HepG2 (cell line): ENCODE measurements at regions not wholly inside any gene's neighbourhood (a gene's known extent, or its start where the extent isn't known, plus 50 kb on each side); places are given as distances from the start of the nearest gene placed in this dataset.

Experiments used
- CBFB ChIP-seq: sonication (generic); formaldehyde crosslinking; IDR thresholded peaks from 2 replicates; pipeline ENCODE4 v1.4.0; 2020; ENCODE audit warnings: missing genetic modification reagents
- HDAC2 ChIP-seq: sonication (generic); formaldehyde crosslinking; IDR thresholded peaks from 2 replicates; pipeline ENCODE4 v1.4.0; 2020; ENCODE audit warnings: missing genetic modification reagents
- HMG20B ChIP-seq: conservative IDR thresholded peaks from 2 replicates; pipeline ENCODE4 v1.6.1; 2016; ENCODE audit warnings: missing genetic modification reagents, missing compliant biosample characterization
- KDM3A ChIP-seq: IDR thresholded peaks from 2 replicates; pipeline ENCODE4 v1.6.1; 2018; ENCODE audit warnings: low read depth, missing compliant biosample characterization
- KLF11 ChIP-seq: IDR thresholded peaks from 2 replicates; pipeline ENCODE4 v1.6.1; 2016; ENCODE audit warnings: missing compliant biosample characterization
- NFKB2 ChIP-seq: sonication (generic); formaldehyde crosslinking; IDR thresholded peaks from 2 replicates; pipeline ENCODE4 v1.4.0; 2020; ENCODE audit warnings: missing genetic modification reagents, borderline replicate concordance
- POLR2A ChIP-seq, 2 experiments: IDR thresholded peaks; 2 replicates each; pipeline ENCODE4 v1.6.1; 2011; ENCODE audit warnings: low read depth in 2 of 2, low read length in 2 of 2, mild to moderate bottlenecking in 1 of 2, moderate library complexity in 1 of 2; ENCODE audit not compliant: insufficient read depth in 1 of 2
- RELA ChIP-seq: sonication (generic); formaldehyde crosslinking; IDR thresholded peaks from 2 replicates; pipeline ENCODE4 v1.4.0; 2020; ENCODE audit warnings: missing genetic modification reagents
- ZNF296 ChIP-seq: sonication (generic); formaldehyde crosslinking; conservative IDR thresholded peaks from 2 replicates; pipeline ENCODE4 v1.5.0; 2020; ENCODE audit warnings: mild to moderate bottlenecking, missing genetic modification reagents
- ZNF720 ChIP-seq: sonication (generic); formaldehyde crosslinking; IDR thresholded peaks from 2 replicates; pipeline ENCODE4 v1.4.0; 2020; ENCODE audit warnings: missing genetic modification reagents
- TF ChIP-seq, protein P1 (sequence below), 2 experiments: IDR thresholded peaks; 2 replicates each; pipeline ENCODE4 v1.6.1; 2011 to 2012; ENCODE audit warnings: low read length in 2 of 2, borderline replicate concordance in 1 of 2, low read depth in 1 of 2, mild to moderate bottlenecking in 1 of 2, moderate library complexity in 1 of 2
- TF ChIP-seq, protein P2 (sequence below): sonication (generic); formaldehyde crosslinking; IDR thresholded peaks from 2 replicates; pipeline ENCODE4 v1.5.0; 2020; ENCODE audit warnings: mild to moderate bottlenecking, missing genetic modification reagents
- TF ChIP-seq, protein P3 (sequence below): sonication (generic); formaldehyde crosslinking; IDR thresholded peaks from 2 replicates; pipeline ENCODE4 v1.4.0; 2020; ENCODE audit warnings: mild to moderate bottlenecking, missing genetic modification reagents
- TF ChIP-seq, protein P4 (sequence below): IDR thresholded peaks from 2 replicates; pipeline ENCODE4 v1.6.1; 2016
- TF ChIP-seq, protein P5 (sequence below): IDR thresholded peaks from 2 replicates; pipeline ENCODE4 v1.6.1; 2016

DNA sequence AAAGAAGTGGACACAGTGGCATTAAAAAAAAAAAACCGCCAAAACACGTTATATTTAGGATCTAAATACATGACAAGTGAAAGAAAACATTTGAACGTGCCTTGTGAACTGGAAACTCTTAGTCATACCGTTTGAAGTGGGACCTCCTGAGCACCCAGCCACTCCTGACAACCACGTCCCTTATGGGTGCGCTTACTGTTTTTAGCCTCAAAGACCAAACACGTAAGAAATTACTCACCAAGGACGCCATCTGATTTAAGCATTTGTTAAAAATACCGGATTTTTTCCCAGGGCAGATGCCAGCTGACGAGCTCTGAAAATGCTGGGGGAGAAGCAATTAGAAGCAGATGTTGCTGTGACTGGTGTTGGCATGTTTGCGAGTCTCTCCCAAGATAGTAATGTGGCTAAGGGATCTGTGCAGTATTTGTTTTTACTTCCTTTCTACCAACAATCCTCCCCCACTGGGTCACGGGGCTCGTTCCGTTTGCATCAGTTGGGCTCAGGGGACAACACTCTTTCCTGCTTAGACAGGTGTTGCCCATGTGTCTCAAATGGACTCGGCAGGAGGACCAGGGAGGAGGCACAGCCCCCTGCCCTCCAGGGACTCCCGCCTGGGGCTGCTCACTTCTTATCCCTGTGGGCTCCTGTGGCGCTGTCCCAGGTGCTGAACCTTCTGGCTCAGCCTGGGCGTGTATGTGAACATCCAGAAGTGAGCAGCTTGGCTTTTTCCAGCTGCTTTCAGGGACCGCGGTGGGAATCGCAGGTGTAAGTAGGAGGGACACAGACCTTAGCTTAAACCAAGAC is 101.0 kb downstream of the BEGAIN start (continued):
- TF ChIP-seq, protein P1, sequence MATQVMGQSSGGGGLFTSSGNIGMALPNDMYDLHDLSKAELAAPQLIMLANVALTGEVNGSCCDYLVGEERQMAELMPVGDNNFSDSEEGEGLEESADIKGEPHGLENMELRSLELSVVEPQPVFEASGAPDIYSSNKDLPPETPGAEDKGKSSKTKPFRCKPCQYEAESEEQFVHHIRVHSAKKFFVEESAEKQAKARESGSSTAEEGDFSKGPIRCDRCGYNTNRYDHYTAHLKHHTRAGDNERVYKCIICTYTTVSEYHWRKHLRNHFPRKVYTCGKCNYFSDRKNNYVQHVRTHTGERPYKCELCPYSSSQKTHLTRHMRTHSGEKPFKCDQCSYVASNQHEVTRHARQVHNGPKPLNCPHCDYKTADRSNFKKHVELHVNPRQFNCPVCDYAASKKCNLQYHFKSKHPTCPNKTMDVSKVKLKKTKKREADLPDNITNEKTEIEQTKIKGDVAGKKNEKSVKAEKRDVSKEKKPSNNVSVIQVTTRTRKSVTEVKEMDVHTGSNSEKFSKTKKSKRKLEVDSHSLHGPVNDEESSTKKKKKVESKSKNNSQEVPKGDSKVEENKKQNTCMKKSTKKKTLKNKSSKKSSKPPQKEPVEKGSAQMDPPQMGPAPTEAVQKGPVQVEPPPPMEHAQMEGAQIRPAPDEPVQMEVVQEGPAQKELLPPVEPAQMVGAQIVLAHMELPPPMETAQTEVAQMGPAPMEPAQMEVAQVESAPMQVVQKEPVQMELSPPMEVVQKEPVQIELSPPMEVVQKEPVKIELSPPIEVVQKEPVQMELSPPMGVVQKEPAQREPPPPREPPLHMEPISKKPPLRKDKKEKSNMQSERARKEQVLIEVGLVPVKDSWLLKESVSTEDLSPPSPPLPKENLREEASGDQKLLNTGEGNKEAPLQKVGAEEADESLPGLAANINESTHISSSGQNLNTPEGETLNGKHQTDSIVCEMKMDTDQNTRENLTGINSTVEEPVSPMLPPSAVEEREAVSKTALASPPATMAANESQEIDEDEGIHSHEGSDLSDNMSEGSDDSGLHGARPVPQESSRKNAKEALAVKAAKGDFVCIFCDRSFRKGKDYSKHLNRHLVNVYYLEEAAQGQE (IDR thresholded peaks at IDR 0.05; ENCODE audit: borderline replicate concordance in 1 of 2, low read depth in 1 of 2, low read length in 2 of 2) = peak; percentile 99
- TF ChIP-seq, protein P2, sequence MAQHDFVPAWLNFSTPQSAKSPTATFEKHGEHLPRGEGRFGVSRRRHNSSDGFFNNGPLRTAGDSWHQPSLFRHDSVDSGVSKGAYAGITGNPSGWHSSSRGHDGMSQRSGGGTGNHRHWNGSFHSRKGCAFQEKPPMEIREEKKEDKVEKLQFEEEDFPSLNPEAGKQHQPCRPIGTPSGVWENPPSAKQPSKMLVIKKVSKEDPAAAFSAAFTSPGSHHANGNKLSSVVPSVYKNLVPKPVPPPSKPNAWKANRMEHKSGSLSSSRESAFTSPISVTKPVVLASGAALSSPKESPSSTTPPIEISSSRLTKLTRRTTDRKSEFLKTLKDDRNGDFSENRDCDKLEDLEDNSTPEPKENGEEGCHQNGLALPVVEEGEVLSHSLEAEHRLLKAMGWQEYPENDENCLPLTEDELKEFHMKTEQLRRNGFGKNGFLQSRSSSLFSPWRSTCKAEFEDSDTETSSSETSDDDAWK = no peak
- TF ChIP-seq ZNF296 (CRISPR knock-in tag) (no peak), KDM3A (CRISPR knock-in tag) (no peak), CBFB (CRISPR knock-in tag) (0 out of 2 replicates have a peak, but pooled peaks have one; percentile 24), KLF11 (CRISPR knock-in tag) (peak; percentile 77; the same call in 1 of the 2 replicates), HMG20B (CRISPR knock-in tag) (0 out of 2 replicates have a peak, but pooled peaks have one; percentile 41), RELA (CRISPR knock-in tag) (0 out of 2 replicates have a peak, but pooled peaks have one; percentile 43), POLR2A (IDR thresholded peaks at IDR 0.05; ENCODE audit: insufficient read depth in 1 of 2, low read depth in 2 of 2, low read length in 2 of 2) (no peak), NFKB2 (CRISPR knock-in tag) (peak; percentile 90), ZNF720 (CRISPR knock-in tag) (no peak), HDAC2 (CRISPR knock-in tag) (peak; percentile 44; the same call in 1 of the 2 replicates)
- TF ChIP-seq, protein P3, sequence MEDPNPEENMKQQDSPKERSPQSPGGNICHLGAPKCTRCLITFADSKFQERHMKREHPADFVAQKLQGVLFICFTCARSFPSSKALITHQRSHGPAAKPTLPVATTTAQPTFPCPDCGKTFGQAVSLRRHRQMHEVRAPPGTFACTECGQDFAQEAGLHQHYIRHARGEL (CRISPR knock-in tag) = no peak
- TF ChIP-seq, protein P4, sequence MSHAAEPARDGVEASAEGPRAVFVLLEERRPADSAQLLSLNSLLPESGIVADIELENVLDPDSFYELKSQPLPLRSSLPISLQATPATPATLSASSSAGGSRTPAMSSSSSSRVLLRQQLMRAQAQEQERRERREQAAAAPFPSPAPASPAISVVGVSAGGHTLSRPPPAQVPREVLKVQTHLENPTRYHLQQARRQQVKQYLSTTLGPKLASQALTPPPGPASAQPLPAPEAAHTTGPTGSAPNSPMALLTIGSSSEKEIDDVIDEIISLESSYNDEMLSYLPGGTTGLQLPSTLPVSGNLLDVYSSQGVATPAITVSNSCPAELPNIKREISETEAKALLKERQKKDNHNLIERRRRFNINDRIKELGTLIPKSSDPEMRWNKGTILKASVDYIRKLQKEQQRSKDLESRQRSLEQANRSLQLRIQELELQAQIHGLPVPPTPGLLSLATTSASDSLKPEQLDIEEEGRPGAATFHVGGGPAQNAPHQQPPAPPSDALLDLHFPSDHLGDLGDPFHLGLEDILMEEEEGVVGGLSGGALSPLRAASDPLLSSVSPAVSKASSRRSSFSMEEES (CRISPR knock-in tag) = peak; percentile 79; the same call in 1 of the 2 replicates
- TF ChIP-seq, protein P5, sequence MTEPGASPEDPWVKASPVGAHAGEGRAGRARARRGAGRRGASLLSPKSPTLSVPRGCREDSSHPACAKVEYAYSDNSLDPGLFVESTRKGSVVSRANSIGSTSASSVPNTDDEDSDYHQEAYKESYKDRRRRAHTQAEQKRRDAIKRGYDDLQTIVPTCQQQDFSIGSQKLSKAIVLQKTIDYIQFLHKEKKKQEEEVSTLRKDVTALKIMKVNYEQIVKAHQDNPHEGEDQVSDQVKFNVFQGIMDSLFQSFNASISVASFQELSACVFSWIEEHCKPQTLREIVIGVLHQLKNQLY (CRISPR knock-in tag) = peak; percentile 18; the same call in 1 of the 2 replicates
